Kasumi-1 (cell line): ENCODE measurements at regions not wholly inside any gene's neighbourhood (a gene's known extent, or its start where the extent isn't known, plus 50 kb on each side); places are given as distances from the start of the nearest gene placed in this dataset.
A peak's percentile ranks its signal among the peaks of the same experiment; 100 is the strongest.

Experiments
- DNase-seq, 2 experiments: peaks; one replicate each; lab custom pipeline; 2025; lab: John Stamatoyannopoulos, UW

DNA sequence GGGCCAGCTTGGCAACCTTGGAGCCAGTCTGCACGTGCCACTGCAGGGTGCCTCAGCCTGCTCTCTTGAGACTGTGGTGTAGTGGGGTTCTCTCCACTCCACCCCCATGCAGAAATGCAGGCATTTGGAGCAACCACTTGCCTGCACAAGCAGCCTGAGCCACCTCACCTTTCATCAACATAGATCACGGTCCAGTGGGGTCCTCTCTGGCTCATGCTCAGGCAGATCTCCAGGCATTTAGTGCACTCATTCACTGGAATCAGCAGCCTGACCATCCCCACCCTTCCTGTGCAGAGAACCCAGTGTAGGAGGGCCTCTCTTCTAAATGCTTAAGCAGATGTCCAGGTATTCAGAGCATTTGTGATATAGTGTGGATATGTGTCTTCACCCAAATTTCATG, 2330.1 kb downstream of the PCDH9 start:
- no peak for DNase-seq

DNA sequence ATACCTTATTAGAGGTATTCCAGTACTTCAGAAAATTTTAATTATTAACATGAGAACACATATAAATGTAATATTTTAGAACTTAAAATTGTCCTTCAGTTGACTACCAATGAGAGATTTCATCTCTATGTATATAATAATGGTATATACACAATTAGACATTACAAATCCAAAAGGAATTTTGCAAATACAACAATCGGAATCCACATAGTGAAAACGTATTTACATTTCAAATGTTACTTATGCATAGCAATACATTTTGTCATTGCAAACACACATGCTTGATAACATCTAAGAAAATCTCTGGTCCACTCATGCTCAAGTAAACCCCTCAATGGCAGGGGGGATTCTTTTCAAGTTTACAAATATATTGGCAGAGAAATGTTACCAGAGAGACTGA, 2345.2 kb downstream of the PCDH9 start:
- DNase-seq = no peak

DNA sequence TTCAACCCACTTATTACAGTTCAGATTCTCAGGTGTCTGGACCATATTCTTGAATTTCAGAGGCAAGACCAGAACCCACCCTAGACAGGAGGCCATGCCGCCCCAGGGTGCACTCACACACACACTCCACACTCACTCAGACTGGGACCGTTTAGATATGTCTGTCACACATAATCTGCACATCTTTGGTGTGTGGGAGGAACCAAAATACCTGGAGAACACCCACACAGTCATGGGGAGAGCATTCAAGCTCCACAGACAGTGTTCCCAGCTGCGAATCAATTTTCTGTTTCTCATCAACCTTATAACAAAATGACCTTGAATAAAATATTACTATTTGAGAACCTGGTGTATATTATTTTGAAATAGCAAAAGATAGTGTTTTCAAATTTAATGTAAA, 2353.0 kb downstream of the PCDH9 start:
- DNase-seq = no peak

DNA sequence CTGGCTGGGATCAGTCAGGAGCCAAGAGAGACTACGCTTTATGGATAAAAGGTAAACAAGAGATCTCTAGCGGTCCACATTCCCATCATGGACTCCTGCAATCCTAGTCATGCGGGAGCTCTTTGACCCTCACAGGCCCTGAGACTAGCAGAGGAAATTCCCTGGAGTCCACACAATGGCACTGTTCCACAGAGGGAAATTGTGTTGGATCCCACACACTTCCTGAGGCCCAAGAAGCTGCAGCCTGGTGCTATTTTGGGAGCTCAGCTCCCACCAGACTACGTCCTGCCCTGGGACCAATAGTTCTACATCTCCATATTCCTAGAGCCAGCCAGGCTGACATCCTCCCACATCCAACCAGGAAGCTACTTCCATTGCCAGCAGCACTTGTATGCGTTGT, 2358.4 kb downstream of the PCDH9 start:
- DNase-seq = no peak

DNA sequence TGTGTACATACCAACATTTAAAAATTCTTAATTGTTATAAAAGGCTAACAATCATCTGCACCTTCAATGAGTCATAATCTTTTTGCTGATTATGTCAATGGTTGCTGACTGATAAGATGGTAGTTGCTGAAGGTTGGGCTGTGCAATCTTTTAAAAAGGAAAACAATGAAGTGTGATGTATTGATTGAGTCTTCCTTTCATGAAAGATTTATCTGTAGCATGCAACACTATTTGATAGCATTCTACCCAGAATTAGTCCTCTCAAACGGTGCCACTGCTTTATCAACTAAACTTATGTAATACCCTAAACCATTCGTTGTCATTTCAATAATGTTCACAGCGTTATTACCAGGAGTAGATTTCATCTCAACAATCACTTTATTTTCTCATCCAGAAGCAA, 2360.6 kb downstream of the PCDH9 start:
- DNase-seq = no peak

DNA sequence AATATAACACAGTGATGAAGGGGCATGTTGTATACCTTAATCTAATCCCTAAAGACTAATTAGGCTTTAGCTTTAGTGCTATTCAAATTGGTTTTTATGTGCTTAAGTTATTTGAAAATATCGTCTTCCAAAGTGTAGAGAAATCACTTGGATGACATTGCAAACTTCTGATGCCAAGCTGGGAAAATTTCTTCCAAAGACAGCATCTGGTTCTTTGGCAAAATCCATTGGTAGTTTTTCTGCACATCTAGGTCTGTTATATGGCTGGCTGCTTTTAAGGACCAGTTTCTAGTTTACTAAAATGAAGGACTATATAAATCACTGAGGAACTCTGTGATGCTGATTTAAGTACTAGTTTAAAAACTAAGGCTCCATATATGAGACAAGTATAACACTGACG, 2362.3 kb downstream of the PCDH9 start:
- no peak for DNase-seq

DNA sequence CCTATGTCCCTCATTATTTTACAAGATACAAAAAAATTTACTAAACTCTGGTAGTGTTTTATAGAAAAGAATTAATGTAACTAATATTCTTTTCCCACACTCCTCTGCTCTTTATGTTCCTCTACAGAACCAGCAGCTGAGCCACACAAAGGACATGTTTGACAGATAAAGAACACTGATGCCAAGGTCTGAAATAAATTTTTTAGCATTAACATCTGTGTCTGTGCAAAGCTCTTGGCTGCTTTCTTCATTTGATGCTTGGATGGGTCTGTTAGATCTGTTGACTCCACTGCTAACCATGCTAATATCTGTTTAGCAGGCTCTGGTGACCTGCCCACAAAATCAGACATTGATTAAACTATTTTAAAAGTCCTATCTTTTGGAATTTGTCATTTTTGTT, 2363.8 kb downstream of the PCDH9 start:
- DNase-seq = no peak

DNA sequence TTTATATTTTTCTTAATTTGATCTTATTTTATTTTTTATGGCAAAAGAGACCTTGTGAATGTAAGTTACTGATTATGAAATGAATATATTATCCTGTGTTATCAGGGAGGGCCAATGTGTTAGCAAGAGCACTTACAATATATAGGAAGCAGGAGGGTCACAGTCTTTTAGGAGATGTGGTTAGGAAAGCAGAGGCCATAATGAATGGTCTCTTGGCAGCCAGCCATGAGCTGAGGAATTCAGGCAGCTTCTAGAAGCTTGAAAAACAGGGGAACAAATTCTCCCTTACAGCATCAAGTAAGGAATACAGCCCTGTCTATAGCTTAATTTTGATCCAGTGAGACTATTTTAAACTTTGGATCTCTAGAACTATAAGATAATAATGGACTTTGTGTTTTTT, 2374.6 kb downstream of the PCDH9 start:
- peak in 1 of 2 experiments; percentile 8 for DNase-seq

DNA sequence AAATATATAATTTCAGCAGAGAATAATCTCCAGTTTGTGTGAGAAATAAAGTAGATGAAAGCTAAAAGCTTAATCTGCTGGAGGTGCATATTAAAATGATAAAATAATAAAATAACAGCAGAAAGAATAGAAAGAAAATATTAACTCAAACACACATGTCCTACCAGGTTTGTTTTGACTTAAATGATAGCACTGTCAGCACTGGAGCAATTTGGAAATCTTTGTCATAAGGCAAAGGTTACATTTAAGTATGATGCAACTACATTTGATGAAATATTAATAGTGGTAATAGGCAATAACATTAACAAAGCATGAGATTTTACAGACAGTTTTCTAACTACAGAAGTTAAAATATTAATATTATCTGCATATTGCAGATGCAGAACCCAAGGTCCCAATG, 2380.1 kb downstream of the PCDH9 start:
- no peak for DNase-seq

DNA sequence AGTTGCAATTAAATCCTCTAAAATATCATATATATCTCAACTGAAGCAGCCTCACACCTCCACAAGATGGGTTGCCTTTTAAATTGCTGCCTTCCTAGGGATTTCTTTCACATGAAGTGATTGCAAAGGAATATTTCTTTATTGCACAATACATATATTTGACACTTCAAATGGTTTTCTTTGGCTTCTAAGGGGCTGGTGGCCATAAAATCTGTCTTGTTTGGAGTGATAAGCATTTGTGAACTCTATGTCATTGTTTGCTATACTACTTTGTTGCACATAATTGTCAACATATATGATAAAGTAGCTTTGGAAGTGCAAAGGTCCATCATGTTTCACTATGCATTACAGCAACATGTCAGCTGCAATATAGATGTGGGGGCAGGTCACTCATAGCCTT, 2380.9 kb downstream of the PCDH9 start:
- DNase-seq = no peak

DNA sequence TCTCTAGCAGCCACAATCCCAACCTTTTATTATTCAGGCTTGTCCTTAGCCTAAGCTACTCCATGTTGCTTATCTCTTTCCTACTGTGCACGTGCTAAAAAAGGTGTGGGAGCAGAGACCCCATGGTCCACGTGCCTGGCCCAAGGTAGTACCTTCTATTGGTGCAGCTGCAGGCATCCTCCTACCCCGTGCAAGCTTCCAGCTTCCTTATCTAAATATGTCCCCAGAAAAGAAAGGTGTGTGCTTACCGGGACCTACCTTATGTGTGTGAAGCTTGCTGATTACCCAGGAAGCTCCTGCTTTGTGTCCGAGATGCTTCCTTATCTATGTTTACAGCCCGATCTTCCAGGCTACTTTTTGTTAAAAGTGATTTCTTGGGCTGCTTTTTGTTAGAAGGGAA, 2382.4 kb downstream of the PCDH9 start:
- DNase-seq = no peak

DNA sequence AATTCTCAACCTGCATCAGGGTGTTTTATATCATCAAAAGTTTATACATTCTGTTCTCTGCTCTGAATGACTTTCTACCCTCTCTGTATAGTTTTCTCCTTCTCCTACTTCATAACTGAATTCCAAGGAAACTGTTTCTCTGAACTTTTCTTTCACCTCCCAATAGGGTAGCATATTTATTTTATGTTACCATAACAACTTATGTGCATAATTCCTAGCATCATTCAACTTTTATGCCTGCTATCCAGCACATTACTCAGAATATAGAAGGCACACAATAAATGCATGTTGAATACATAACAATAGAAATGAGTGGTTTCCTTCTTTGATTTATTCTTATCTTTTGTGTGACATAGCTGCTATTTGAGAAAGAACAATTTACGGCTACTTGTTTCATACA, 2385.0 kb downstream of the PCDH9 start:
- no peak for DNase-seq

DNA sequence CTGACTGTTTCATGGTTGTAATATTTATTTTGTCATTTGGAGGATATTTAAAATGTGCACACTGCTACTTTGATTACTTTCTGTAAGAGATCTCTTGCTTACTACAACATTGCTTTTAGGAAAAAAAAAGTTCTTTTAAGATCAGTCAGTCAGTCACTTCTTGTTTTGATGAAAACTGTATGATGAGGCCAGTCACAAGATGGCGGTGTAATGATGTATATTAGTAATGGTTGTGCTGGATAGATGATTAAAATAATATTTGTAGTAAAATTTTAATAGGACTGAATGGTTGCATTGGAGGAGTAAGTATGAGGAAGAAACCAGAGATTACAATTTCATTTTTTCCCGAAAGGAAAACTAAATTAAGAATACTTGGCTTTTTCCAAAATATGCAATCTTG, 2411.1 kb downstream of the PCDH9 start:
- no peak for DNase-seq

DNA sequence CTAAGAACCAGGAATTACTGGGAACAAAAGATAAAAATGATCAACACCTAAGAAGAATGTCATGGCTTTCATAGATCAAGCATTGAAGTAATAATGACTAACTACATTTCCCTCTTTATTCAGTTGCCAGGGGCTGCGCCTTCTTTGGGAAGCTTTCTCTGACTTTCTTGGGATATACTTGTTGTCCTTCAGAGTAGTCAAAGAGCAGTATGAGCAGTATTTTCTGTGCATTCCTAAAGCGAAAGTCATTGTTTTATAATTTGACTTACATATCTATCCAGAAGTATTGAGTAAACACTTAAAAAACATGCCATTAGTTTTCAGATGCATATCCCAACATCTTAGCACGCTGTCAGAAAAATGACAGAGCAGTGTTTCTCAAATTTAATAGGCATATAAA, 2412.4 kb downstream of the PCDH9 start:
- no peak for DNase-seq

DNA sequence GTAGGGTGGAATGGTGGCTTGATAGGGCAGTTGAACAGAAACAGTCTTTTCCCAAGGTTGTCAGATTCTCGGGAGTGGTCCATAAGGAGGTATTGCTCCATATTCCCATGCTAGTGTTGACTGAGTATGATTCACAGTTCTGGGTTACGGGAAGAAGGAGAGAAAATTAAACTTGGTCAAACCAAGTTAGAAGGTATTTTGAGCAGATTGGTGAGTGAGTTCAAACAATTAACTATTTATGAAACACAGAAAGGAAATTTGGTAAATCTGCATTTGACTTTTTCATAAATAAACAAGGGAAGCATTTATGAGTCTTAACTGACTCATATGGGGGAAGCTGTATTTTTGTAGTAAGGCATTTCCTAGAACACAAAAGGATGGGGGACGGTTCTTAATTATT, 2419.4 kb downstream of the PCDH9 start:
- DNase-seq = no peak

DNA sequence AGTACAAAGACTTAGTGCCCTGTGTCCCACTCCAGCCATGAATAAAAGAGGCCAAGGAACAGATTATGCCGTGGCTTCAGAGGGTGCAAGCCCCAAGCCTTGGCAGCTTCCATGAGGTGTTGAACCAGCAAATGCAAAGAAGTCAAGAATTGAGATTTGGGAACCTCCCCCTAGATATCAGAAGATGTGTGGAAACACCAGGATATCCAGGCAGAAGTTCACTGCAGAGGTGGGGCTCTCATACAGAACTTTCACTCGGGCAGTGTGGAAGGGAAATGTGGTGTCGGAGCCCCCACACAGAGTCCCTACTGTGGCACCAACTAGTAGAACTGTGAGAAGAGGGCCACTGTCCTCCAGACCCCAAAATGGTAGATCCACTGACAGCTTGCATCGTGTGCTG, 2421.4 kb downstream of the PCDH9 start:
- DNase-seq = no peak

DNA sequence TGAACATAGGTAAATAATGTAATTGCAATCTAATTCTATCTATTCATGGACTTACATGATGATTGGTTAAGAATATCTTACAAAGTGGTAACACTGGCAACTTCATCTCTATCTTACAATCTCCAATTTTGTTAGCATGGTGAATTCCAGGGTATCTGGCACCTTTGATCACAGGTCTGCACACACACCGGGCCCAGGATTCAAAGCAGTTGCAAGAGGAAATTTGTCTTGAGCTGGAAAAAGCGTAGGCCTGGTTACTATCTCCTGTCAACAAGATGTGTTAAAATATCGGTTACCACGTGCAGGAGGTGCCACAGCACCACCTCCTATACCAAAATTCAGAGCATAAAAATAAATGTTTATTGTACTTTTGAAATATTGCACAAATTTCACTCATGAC, 2428.4 kb downstream of the PCDH9 start:
- DNase-seq = no peak

DNA sequence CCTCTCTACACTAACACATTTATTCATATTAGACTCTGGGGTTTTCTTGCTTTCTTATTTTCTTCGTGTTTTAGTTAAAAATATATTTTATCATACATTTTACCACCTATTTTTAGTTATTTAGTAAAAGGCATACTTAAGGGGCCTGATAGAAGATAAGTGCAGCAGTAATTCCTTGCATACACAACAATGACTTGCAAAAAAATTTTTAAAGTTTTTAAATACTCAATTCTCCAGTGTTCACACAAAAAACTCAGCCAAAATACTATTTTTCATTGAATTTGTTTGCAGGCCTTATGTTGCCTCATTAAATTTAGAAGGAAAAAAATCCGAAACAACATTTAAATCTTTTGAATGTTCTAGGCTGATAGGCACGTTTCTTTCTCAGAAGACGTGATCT, 2431.7 kb downstream of the PCDH9 start:
- no peak for DNase-seq

DNA sequence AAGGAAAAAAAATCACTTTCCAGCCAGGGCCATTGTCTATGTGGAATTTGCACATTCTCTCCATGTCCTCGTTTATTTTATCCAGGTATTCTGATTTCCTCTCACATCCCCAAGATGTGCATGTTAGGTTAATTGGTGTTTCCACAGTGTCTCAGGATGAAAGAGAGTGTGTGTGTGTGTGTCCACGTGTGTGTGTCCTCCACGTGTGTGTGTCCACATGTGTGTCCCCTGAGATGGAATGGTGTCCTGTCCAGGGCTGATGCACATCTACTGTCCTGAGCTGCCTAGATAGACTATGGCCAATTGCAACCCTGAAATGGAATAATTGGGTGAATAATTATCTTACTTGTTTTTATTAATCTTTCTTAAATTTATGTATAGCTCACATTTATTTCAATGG, 2436.5 kb downstream of the PCDH9 start:
- DNase-seq = no peak

DNA sequence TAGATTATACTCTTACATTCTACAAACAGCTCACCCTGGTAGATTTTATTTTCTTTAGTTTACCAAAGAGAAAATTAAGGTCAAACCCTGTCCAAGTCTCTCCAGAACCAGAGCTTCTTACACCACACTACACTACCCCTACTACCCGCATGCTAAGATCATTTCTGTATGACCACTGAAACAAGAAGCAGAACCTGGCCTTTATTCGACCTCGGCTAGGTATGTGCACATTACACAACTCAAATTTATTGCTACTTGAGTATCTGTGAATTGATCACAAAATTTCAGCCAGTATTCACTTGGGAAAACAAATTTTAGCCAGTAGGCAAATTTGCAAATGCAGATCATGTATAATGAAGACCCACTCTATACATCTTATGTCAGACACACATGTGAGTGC, 2437.0 kb downstream of the PCDH9 start:
- DNase-seq = no peak

DNA sequence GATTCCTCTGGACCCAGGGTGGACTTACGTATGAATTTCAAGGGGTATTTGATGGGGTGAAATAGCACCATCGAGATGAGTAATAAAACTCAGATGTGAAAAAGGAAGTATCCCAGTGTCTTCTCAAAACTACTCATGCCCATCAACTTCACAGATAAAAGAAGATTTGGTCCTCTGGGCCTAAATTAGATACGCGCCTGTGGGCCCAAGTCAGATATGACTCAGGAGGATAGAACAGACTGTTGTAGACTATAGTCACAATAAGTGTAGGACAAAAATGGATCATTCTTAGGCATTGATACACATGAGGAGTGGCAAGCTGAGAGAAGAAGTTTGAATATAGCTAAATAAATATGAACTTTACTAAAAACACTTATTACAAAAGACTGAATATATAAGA, 2438.8 kb downstream of the PCDH9 start:
- DNase-seq = no peak

DNA sequence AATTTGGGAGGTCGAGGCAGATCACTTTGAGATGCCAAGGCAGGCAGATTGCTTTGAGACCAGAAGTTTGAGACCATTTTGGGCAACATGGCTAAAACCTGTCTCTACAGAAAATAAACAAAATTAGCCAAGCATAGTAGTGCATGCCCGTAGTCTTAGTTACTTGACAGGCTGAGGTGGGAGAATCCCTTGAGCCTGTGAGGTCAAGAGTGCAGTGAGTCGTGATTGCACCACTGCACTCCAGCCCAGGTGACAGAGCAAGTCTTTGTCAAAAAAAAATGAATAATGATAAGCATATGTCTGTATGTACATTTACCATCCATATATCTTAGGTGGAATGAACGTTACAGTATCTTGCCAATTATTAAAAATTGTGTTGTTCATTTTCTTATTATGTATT, 2447.7 kb downstream of the PCDH9 start:
- no peak for DNase-seq

DNA sequence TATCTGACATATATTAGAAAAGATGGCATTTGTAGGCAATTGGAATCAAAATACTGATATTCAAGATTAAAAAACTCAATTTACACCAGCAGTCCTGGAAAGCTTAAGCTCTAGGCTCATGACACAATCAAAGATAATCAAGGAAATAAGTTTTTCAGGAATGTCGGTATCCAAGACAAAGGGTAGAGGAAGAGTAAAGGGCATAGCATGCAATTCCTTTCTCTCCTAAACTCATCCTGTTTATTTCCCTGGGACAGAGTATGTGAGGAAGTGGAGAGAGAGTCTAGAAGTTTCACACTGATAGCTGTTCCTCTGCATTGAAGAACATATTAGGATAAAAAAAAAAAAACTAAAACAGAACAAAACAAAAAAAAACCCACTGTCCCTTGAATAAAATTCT, 2452.1 kb downstream of the PCDH9 start:
- no peak for DNase-seq

DNA sequence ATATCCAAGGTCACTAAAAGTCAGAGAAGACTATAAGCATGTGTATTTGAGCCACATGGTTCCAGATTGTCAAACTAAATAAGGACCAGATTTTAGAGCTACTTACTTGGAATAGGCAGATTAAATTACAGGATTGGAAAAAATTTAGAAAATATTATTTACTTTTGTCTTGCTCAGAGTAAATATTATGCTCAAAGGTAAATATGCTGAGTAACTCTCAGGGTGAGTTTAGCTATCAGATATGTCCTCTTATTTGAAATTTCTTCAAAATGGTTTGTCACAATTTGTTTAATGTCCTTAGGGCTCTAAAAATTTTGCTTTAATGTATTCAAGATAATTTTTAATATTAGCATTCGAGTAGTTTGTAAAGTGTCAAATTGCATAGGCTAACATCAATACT, 2455.2 kb downstream of the PCDH9 start:
- DNase-seq = no peak

DNA sequence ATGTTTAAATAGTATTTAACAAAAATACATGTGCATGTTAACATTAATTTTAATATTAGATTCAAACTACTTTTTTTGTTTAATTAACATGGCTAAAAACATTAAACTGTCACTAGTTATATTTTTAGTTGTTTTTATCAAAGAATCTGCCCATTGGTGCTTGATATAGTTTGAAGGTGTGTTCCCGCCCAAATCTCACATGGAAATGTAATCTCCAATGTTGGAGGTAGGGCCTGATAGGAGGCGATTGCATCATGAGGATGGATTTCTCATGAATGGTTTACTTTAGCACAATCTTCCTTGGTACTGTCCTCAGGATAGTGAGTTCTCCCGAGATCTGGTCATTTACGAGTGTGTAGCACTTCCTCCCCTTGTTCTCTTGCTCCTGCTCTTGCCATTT, 2459.4 kb downstream of the PCDH9 start:
- DNase-seq = no peak
